Activated T-cell treated with anti-CD3 and anti-CD28 coated beads for 4 hours (primary cell): ENCODE measurements at regions not wholly inside any gene's neighbourhood (a gene's known extent, or its start where the extent isn't known, plus 50 kb on each side); places are given as distances from the start of the nearest gene placed in this dataset.

Experiments
- DNase-seq: peaks from one replicate; pipeline ENCODE4 v3.0.0-alpha.2; 2020

GRCh38 chr7:131238347-131238931 lies 89.2 kb upstream of the MKLN1 start:
- DNase-seq = no peak

- DNase-seq = no peak
Measured at GRCh38 chr7:131241386-131241785, 86.3 kb upstream of the MKLN1 start.

GRCh38 chr7:131242123-131242650 lies 85.5 kb upstream of the MKLN1 start:
- DNase-seq = no peak

GRCh38 chr7:131244259-131244852 lies 83.3 kb upstream of the MKLN1 start:
- no peak for DNase-seq

- no peak for DNase-seq
Measured at GRCh38 chr7:131249003-131249402, 78.7 kb upstream of the MKLN1 start.

GRCh38 chr7:131249483-131249882 lies 78.2 kb upstream of the MKLN1 start:
- DNase-seq = no peak

- DNase-seq = no peak
Measured at GRCh38 chr7:131250331-131250730, 77.3 kb upstream of the MKLN1 start.

GRCh38 chr7:131251371-131251770 lies 76.3 kb upstream of the MKLN1 start:
- DNase-seq = no peak

GRCh38 chr7:131252976-131253375 lies 74.7 kb upstream of the MKLN1 start:
- DNase-seq = no peak

GRCh38 chr7:131254211-131254610 lies 73.5 kb upstream of the MKLN1 start:
- no peak for DNase-seq

GRCh38 chr7:131255242-131255641 lies 72.4 kb upstream of the MKLN1 start:
- DNase-seq = no peak

- DNase-seq = no peak
Measured at GRCh38 chr7:131261476-131261994, 66.1 kb upstream of the MKLN1 start.

- no peak for DNase-seq
Measured at GRCh38 chr7:131265227-131265626, 62.4 kb upstream of the MKLN1 start.

GRCh38 chr7:131267631-131268030 lies 60.0 kb upstream of the MKLN1 start:
- no peak for DNase-seq

- DNase-seq = no peak
Measured at GRCh38 chr7:131268906-131269305, 58.8 kb upstream of the MKLN1 start.

GRCh38 chr7:131272086-131272485 lies 55.6 kb upstream of the MKLN1 start:
- DNase-seq = no peak

- no peak for DNase-seq
Measured at GRCh38 chr7:131274986-131275385, 52.7 kb upstream of the MKLN1 start.

GRCh38 chr7:131276190-131276589 lies 51.5 kb upstream of the MKLN1 start:
- no peak for DNase-seq

GRCh38 chr7:131276748-131277147 lies 50.9 kb upstream of the MKLN1 start:
- DNase-seq = no peak
